Esophagus (tissue), 2 donors: ENCODE measurements at regions not wholly inside any gene's neighbourhood (a gene's known extent, or its start where the extent isn't known, plus 50 kb on each side); places are given as distances from the start of the nearest gene placed in this dataset.

Source experiments
- H3K27ac ChIP-seq, 2 donors: one replicate each; pipeline ENCODE4 v1.5.1; 2013; ENCODE audit warnings: low read depth in 2 of 2, mild to moderate bottlenecking in 2 of 2, inconsistent platforms in 1 of 2, low read length in 1 of 2, moderate library complexity in 1 of 2
- H3K27me3 ChIP-seq, 2 donors: one replicate each; pipeline ENCODE4 v1.6.1; 2013; ENCODE audit warnings: low read length in 2 of 2, control low read depth in 1 of 2, mild to moderate bottlenecking in 1 of 2; ENCODE audit not compliant: insufficient read depth in 2 of 2, control insufficient read depth in 1 of 2
- H3K36me3 ChIP-seq, 2 donors: one replicate each; pipeline ENCODE4 v1.6.1; 2013; ENCODE audit warnings: low read length in 1 of 2; ENCODE audit not compliant: control insufficient read depth in 2 of 2, insufficient read depth in 2 of 2
- H3K4me1 ChIP-seq, 2 donors: one replicate each; pipeline ENCODE4 v1.6.1; 2013; ENCODE audit warnings: low read length in 1 of 2; ENCODE audit not compliant: control insufficient read depth in 2 of 2, insufficient read depth in 2 of 2
- H3K4me3 ChIP-seq, 2 donors: one replicate each; pipeline ENCODE4 v1.5.1; 2013; ENCODE audit warnings: low read length in 2 of 2, mild to moderate bottlenecking in 2 of 2, low read depth in 1 of 2, moderate library complexity in 1 of 2
- H3K9me3 ChIP-seq, 2 donors: one replicate each; pipeline ENCODE4 v1.6.1; 2013; ENCODE audit warnings: mild to moderate bottlenecking in 2 of 2, low read depth in 1 of 2, low read length in 1 of 2, moderate library complexity in 1 of 2; ENCODE audit not compliant: control insufficient read depth in 2 of 2, insufficient read depth in 1 of 2
- WGBS, 2 donors: extraction: QIAGEN DNeasy Blood & Tissue Kit; methylation state at CpG; one replicate each; pipeline ENCODE4 v1.1.7; 2013; 5-methylcytosine and 5-hydroxymethylcytosine counted together
- donor health status: healthy with polysubstance abuse.
- donor health status: Bipolar disorder and iron deficiency.

GRCh38 chr6:8570256-8570920 lies 135.0 kb upstream of the SLC35B3 start:
- no peaks in the 10 kb centered on the region for H3K9me3 ChIP-seq
- WGBS, 2 donors = 79 to 82% methylated on average over 6 of the region's 6 CpGs

GRCh38 chr6:8562125-8562524 lies 126.8 kb upstream of the SLC35B3 start:
- no peaks in the 10 kb centered on the region for H3K36me3 ChIP-seq
- WGBS, 2 donors = 77% methylated on average over 3 of the region's 3 CpGs

More at GRCh38 chr6:8570256-8570920, 135.0 kb upstream of the SLC35B3 start:
- Histone ChIP-seq H3K4me1 (no peaks in the 10 kb centered on the region), H3K36me3 (no peaks in the 10 kb centered on the region), H3K4me3 (no peak overlapping the region), H3K27me3 (no peaks in the 10 kb centered on the region), H3K27ac (no peak overlapping the region)

GRCh38 chr6:8558953-8559352 lies 123.6 kb upstream of the SLC35B3 start:
- Histone ChIP-seq H3K4me3 (no peak overlapping the region), H3K4me1 (no peaks in the 10 kb centered on the region), H3K36me3 (no peaks in the 10 kb centered on the region), H3K27ac (no peak overlapping the region), H3K27me3 (no peaks in the 10 kb centered on the region), H3K9me3 (no peaks in the 10 kb centered on the region)
- 62 to 65% methylated on average over 4 of the region's 4 CpGs for WGBS, 2 donors

More at GRCh38 chr6:8562125-8562524, 126.8 kb upstream of the SLC35B3 start:
- Histone ChIP-seq H3K4me3 (no peak overlapping the region), H3K27ac (no peak overlapping the region), H3K4me1 (no peaks in the 10 kb centered on the region), H3K27me3 (no peaks in the 10 kb centered on the region), H3K9me3 (no peaks in the 10 kb centered on the region)

GRCh38 chr6:8557014-8557748 lies 121.8 kb upstream of the SLC35B3 start:
- no peak overlapping the region for H3K27ac ChIP-seq
- H3K27me3 ChIP-seq = no peaks in the 10 kb centered on the region
- H3K36me3 ChIP-seq = no peaks in the 10 kb centered on the region
- no peaks in the 10 kb centered on the region for H3K9me3 ChIP-seq
- no peak overlapping the region for H3K4me3 ChIP-seq
- H3K4me1 ChIP-seq = no peaks in the 10 kb centered on the region
- 74 to 79% methylated on average over 2 of the region's 2 CpGs for WGBS, 2 donors

- Histone ChIP-seq H3K4me3 (no peak overlapping the region), H3K4me1 (no peaks in the 10 kb centered on the region), H3K27ac (no peak overlapping the region), H3K36me3 (no peaks in the 10 kb centered on the region), H3K9me3 (no peaks in the 10 kb centered on the region), H3K27me3 (no peaks in the 10 kb centered on the region)
- WGBS, 2 donors = 51 to 65% methylated on average over 1 of the region's 1 CpG
Observed at GRCh38 chr6:8556370-8557013, 121.1 kb upstream of the SLC35B3 start.

GRCh38 chr6:8551993-8552392 lies 116.6 kb upstream of the SLC35B3 start:
- no peaks in the 10 kb centered on the region for H3K27me3 ChIP-seq
- no peak overlapping the region for H3K4me3 ChIP-seq
- 87 to 88% methylated on average over 2 of the region's 2 CpGs for WGBS, 2 donors
- no peaks in the 10 kb centered on the region for H3K4me1 ChIP-seq
- H3K27ac ChIP-seq = no peak overlapping the region
- H3K9me3 ChIP-seq = no peaks in the 10 kb centered on the region
- no peaks in the 10 kb centered on the region for H3K36me3 ChIP-seq

GRCh38 chr6:8551386-8551785 lies 116.0 kb upstream of the SLC35B3 start:
- Histone ChIP-seq H3K4me1 (no peaks in the 10 kb centered on the region), H3K4me3 (no peak overlapping the region), H3K9me3 (no peaks in the 10 kb centered on the region), H3K27me3 (no peaks in the 10 kb centered on the region), H3K36me3 (no peaks in the 10 kb centered on the region), H3K27ac (no peak overlapping the region)
- WGBS, 2 donors = 68 to 78% methylated on average over 2 of the region's 2 CpGs

GRCh38 chr6:8549074-8549790 lies 113.9 kb upstream of the SLC35B3 start:
- Histone ChIP-seq H3K4me1 (no peaks in the 10 kb centered on the region), H3K27ac (no peak overlapping the region), H3K36me3 (no peaks in the 10 kb centered on the region), H3K4me3 (no peak overlapping the region), H3K27me3 (no peaks in the 10 kb centered on the region), H3K9me3 (no peaks in the 10 kb centered on the region)
- WGBS, 2 donors = 62% methylated on average over 6 of the region's 6 CpGs

- H3K27ac ChIP-seq = no peak overlapping the region
- no peaks in the 10 kb centered on the region for H3K27me3 ChIP-seq
- H3K4me3 ChIP-seq = no peak overlapping the region
- H3K9me3 ChIP-seq = no peaks in the 10 kb centered on the region
- 86% methylated on average over 7 of the region's 7 CpGs for WGBS, 2 donors
- H3K36me3 ChIP-seq = no peaks in the 10 kb centered on the region
- H3K4me1 ChIP-seq = no peaks in the 10 kb centered on the region
Observed at GRCh38 chr6:8546496-8546895, 111.2 kb upstream of the SLC35B3 start.
